Hepatocyte (in vitro differentiated cells): ENCODE measurements at regions not wholly inside any gene's neighbourhood (a gene's known extent, or its start where the extent isn't known, plus 50 kb on each side); places are given as distances from the start of the nearest gene placed in this dataset.
"Not testable (repeated sequence)": the region's sequence is repeated elsewhere in the genome, so short reads cannot be mapped to it uniquely, and the experiment has no call there.

Experiments used
- EZH2 ChIP-seq: fragments of 200-600 bp; sonication (generic); IDR thresholded peaks from 2 replicates; pipeline ENCODE4 v1.6.1; 2016; ENCODE audit warnings: antibody characterized with exemption, mild to moderate bottlenecking, borderline replicate concordance
- EZH2phosphoT487 ChIP-seq: fragments of 200-600 bp; sonication (generic); IDR thresholded peaks from one replicate; pipeline ENCODE4 v1.6.1; 2018; ENCODE audit warnings: antibody characterized with exemption, mild to moderate bottlenecking, low read depth, moderate library complexity; ENCODE audit not compliant: unreplicated experiment, severe bottlenecking
- TF ChIP-seq, protein P1 (sequence below): fragments of 200-600 bp; sonication (generic); IDR thresholded peaks from 2 replicates; pipeline ENCODE4 v1.5.1; 2016; ENCODE audit warnings: antibody characterized with exemption, mild to moderate bottlenecking; ENCODE audit not compliant: poor library complexity

- not testable (repeated sequence) for TF ChIP-seq EZH2, EZH2phosphoT487
- TF ChIP-seq, protein P1, sequence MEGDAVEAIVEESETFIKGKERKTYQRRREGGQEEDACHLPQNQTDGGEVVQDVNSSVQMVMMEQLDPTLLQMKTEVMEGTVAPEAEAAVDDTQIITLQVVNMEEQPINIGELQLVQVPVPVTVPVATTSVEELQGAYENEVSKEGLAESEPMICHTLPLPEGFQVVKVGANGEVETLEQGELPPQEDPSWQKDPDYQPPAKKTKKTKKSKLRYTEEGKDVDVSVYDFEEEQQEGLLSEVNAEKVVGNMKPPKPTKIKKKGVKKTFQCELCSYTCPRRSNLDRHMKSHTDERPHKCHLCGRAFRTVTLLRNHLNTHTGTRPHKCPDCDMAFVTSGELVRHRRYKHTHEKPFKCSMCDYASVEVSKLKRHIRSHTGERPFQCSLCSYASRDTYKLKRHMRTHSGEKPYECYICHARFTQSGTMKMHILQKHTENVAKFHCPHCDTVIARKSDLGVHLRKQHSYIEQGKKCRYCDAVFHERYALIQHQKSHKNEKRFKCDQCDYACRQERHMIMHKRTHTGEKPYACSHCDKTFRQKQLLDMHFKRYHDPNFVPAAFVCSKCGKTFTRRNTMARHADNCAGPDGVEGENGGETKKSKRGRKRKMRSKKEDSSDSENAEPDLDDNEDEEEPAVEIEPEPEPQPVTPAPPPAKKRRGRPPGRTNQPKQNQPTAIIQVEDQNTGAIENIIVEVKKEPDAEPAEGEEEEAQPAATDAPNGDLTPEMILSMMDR: not testable (repeated sequence)
Observed at GRCh38 chr14:106234525-106235254, 708.3 kb downstream of the TMEM121 start.
